AG09319 (cell line): ENCODE measurements at regions not wholly inside any gene's neighbourhood (a gene's known extent, or its start where the extent isn't known, plus 50 kb on each side); places are given as distances from the start of the nearest gene placed in this dataset.

ENCODE experiments used
- DNase-seq: peaks from one replicate; pipeline ENCODE4 v3.0.0-alpha.2; 2010; ENCODE audit warnings: low read depth; ENCODE audit errors: extremely low read depth
- TF ChIP-seq, protein P1 (sequence below): IDR thresholded peaks from 2 replicates; pipeline ENCODE4 v1.5.1; 2011; ENCODE audit warnings: low read depth, mild to moderate bottlenecking, inconsistent platforms, low read length, moderate library complexity

GRCh38 chr2:29974086-29974485, 52.7 kb upstream of the ALK start:
- TF ChIP-seq, protein P1, sequence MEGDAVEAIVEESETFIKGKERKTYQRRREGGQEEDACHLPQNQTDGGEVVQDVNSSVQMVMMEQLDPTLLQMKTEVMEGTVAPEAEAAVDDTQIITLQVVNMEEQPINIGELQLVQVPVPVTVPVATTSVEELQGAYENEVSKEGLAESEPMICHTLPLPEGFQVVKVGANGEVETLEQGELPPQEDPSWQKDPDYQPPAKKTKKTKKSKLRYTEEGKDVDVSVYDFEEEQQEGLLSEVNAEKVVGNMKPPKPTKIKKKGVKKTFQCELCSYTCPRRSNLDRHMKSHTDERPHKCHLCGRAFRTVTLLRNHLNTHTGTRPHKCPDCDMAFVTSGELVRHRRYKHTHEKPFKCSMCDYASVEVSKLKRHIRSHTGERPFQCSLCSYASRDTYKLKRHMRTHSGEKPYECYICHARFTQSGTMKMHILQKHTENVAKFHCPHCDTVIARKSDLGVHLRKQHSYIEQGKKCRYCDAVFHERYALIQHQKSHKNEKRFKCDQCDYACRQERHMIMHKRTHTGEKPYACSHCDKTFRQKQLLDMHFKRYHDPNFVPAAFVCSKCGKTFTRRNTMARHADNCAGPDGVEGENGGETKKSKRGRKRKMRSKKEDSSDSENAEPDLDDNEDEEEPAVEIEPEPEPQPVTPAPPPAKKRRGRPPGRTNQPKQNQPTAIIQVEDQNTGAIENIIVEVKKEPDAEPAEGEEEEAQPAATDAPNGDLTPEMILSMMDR: no peak
- no peak for DNase-seq

DNA sequence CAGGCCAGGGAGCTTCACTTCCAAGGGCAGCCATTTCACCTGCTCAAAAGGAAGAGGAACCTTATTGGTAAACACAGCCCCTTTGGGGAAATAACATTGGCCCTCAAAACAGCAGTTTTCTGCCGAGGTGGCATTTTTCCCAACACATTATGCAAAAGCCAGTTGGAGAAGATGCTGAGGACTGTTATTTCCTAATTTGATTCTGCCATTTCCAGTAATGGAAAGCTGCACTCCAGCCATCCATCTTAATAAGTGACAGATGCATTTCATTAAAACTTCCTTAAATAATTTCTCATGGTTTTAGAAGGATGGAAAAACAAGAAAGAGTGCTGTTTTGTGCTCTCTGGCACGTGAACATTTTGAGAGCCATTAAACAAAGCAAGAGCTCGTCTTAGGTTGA, 55.9 kb upstream of the ALK start:
- TF ChIP-seq, protein P1: no peak
- DNase-seq: no peak

- DNase-seq: no peak
- TF ChIP-seq, protein P1: no peak
These were observed 60.0 kb upstream of the ALK start for GRCh38 chr2:29981402-29981801.

DNA sequence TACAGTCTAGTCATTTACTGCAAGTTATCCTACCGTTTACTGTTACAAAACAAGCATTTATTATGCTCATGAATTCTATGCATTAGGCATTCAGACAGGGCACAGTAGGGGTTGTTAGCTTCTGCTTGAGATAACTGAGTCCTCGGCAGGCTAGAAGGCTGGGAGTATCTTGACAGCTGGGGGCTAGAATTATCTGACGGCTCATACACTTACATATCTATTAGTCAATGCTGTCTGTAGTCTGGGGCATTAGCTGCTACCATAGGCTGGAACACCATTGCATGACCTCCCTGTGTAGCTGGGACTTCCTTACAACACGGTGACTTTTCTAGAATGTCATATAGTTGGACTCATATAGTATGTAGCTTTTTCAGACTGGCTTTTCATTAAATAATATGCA, 61.9 kb upstream of the ALK start:
- DNase-seq: no peak
- TF ChIP-seq, protein P1: no peak

GRCh38 chr2:29987146-29987545, 65.8 kb upstream of the ALK start:
- TF ChIP-seq, protein P1: no peak
- DNase-seq: no peak

GRCh38 chr2:29990129-29990528, 68.7 kb upstream of the ALK start:
- TF ChIP-seq, protein P1: no peak
- no peak for DNase-seq

GRCh38 chr2:29991086-29991485, 69.7 kb upstream of the ALK start:
- DNase-seq: no peak

More at GRCh38 chr2:29991086-29991485, 69.7 kb upstream of the ALK start:
- TF ChIP-seq, protein P1: no peak
